Breast epithelium (tissue), 4 donors: ENCODE measurements at regions not wholly inside any gene's neighbourhood (a gene's known extent, or its start where the extent isn't known, plus 50 kb on each side); places are given as distances from the start of the nearest gene placed in this dataset.

Experiments
- DNase-seq, 2 donors: peaks; one replicate each; pipeline ENCODE4 v3.0.0-alpha.2; 2019; ENCODE audit warnings: low spot score in 2 of 2
- H3K27ac ChIP-seq, 2 donors: fragments of 200-600 bp; sonication (generic) in 1 of 2; one replicate each; pipeline ENCODE4 v1.5.1; 2016 to 2019; ENCODE audit warnings: mild to moderate bottlenecking in 1 of 2
- H3K27me3 ChIP-seq, 2 donors: fragments of 200-600 bp; sonication (generic) in 1 of 2; one replicate each; pipeline versions ENCODE4 v1.5.1 to v1.6.0; 2017 to 2019; ENCODE audit warnings: control low read depth in 1 of 2, mild to moderate bottlenecking in 1 of 2
- H3K36me3 ChIP-seq: fragments of 200-600 bp; one replicate; pipeline ENCODE4 v1.5.1; 2019
- H3K4me1 ChIP-seq, 2 donors: fragments of 200-600 bp; sonication (generic); one replicate each; pipeline ENCODE4 v1.5.1; 2016 to 2019; ENCODE audit warnings: control low read depth in 1 of 2
- H3K4me3 ChIP-seq, 3 donors: fragments of 200-600 bp; sonication (generic); 1 replicate in 2 of 3; 2 replicates in 1 of 3; pipeline ENCODE4 v1.5.1; 2016 to 2019; ENCODE audit warnings: mild to moderate bottlenecking in 3 of 3, moderate library complexity in 2 of 3
- H3K9me3 ChIP-seq, 2 donors: fragments of 200-600 bp; sonication (generic) in 1 of 2; one replicate each; pipeline ENCODE4 v1.5.1; 2016 to 2019; ENCODE audit warnings: control low read depth in 1 of 2
- CTCF ChIP-seq, 3 donors: fragments of 450-650 bp; IDR thresholded peaks; one replicate each; pipeline ENCODE4 v1.5.1; 2016 to 2017; ENCODE audit warnings: antibody characterized with exemption in 3 of 3, mild to moderate bottlenecking in 3 of 3, moderate library complexity in 3 of 3
- POLR2A ChIP-seq: fragments of 450-650 bp; IDR thresholded peaks from one replicate; pipeline ENCODE4 v1.6.1; 2016; ENCODE audit warnings: antibody characterized with exemption, mild to moderate bottlenecking, moderate library complexity
- POLR2AphosphoS5 ChIP-seq, 3 donors: sonication (generic); formaldehyde crosslinking; IDR thresholded peaks; one replicate each; pipeline ENCODE4 v1.6.1; 2017; ENCODE audit warnings: antibody characterized with exemption in 3 of 3
- intact Hi-C: fragments of 100-400 bp; cut with DNase I; formaldehyde crosslinking; loops from one replicate; pipeline ENCODE4 v1.15.1; 2023; ENCODE audit warnings: low total_unique reads

- peak overlapping the region; percentile 85 to 87 for H3K27ac ChIP-seq
- intact Hi-C loops = loop anchor here (10.0 kb wide), 1 partner anchor 68 kb away; no protein-coding TSS in a partner anchor
- H3K27me3 ChIP-seq = no peaks in the 10 kb centered on the region
- no peak overlapping the region for H3K4me3 ChIP-seq
- TF ChIP-seq CTCF (IDR thresholded peaks at IDR 0.05) = no peak
- TF ChIP-seq POLR2A = no peak
- TF ChIP-seq POLR2AphosphoS5 (IDR thresholded peaks at IDR 0.05) = no peak
- H3K9me3 ChIP-seq = no peaks in the 10 kb centered on the region
- no peak for DNase-seq
- H3K36me3 ChIP-seq = no peaks in the 10 kb centered on the region
- H3K4me1 ChIP-seq = peaks cover 13 to 17% of the 10 kb centered on the region in 2 donors
These were observed 119.2 kb upstream of the NCOR2 start for GRCh38 chr12:124686370-124687173.

GRCh38 chr12:124685689-124686369 is 118.4 kb upstream of the NCOR2 start:
- H3K27ac ChIP-seq = peak overlapping the region; percentile 85 to 87
- DNase-seq = no peak
- H3K27me3 ChIP-seq = no peaks in the 10 kb centered on the region
- H3K4me3 ChIP-seq = peak overlapping the region in 2 of 3 donors; percentile 27 to 55
- peaks cover 13 to 21% of the 10 kb centered on the region in 2 donors for H3K4me1 ChIP-seq
- H3K9me3 ChIP-seq = no peaks in the 10 kb centered on the region
- intact Hi-C loops = loop anchor here (10.0 kb wide), 1 partner anchor 69 kb away; no protein-coding TSS in a partner anchor
- TF ChIP-seq POLR2A = no peak
- TF ChIP-seq POLR2AphosphoS5 (IDR thresholded peaks at IDR 0.05) = no peak
- no peak for TF ChIP-seq CTCF (IDR thresholded peaks at IDR 0.05)
- H3K36me3 ChIP-seq = no peaks in the 10 kb centered on the region

- Histone ChIP-seq H3K9me3 (no peaks in the 10 kb centered on the region), H3K4me3 (peak overlapping the region in 2 of 3 donors; percentile 27 to 55), H3K27ac (peak overlapping the region; percentile 85 to 87), H3K4me1 (peaks cover 13 to 21% of the 10 kb centered on the region in 2 donors), H3K36me3 (no peaks in the 10 kb centered on the region), H3K27me3 (no peaks in the 10 kb centered on the region)
- TF ChIP-seq POLR2A (no peak), POLR2AphosphoS5 (IDR thresholded peaks at IDR 0.05) (peak in 2 of 3 donors; percentile 52 to 59)
- peak in 1 of 2 donors; percentile 68 for DNase-seq
- intact Hi-C loops = loop anchor here (10.0 kb wide), 1 partner anchor 70 kb away; no protein-coding TSS in a partner anchor
These were observed 117.7 kb upstream of the NCOR2 start for GRCh38 chr12:124684971-124685688.

GRCh38 chr12:124684496-124684895 is 117.1 kb upstream of the NCOR2 start:
- peaks cover 19 to 23% of the 10 kb centered on the region in 2 donors for H3K4me1 ChIP-seq
- peak overlapping the region; percentile 85 to 87 for H3K27ac ChIP-seq
- peak overlapping the region in 2 of 3 donors; percentile 27 to 55 for H3K4me3 ChIP-seq
- H3K9me3 ChIP-seq = no peaks in the 10 kb centered on the region
- H3K27me3 ChIP-seq = no peaks in the 10 kb centered on the region
- TF ChIP-seq POLR2AphosphoS5 (IDR thresholded peaks at IDR 0.05) (no peak), CTCF (IDR thresholded peaks at IDR 0.05) (no peak)
- DNase-seq = no peak
- H3K36me3 ChIP-seq = no peaks in the 10 kb centered on the region
- intact Hi-C loops = loop anchor here (10.0 kb wide), 1 partner anchor 70 kb away; no protein-coding TSS in a partner anchor
